ENCODE measurements at regions not wholly inside any gene's neighbourhood (a gene's known extent, or its start where the extent isn't known, plus 50 kb on each side); places are given as distances from the start of the nearest gene placed in this dataset.

DNA sequence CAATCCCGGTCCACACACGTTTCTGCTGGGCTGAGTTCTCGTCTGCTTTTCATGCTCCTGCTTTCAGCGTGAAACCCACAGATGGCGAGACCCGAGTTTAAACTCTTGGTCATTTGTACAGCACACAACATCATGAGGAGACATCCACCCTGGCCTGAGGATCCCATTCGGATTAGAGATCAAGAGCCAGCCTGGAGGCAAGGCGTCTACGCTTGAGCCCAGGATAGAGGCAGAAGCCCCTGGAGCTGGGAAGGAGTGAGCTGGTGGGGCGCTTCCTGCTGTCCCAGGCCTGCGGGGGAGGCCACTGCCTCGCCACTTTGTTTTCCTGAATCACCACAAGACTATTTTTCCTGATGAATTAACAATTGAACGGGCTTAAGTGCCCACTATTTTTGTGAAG lies 281.9 kb upstream of the IRX4 start:
- H3K27ac ChIP-seq = no peak overlapping the region
- TF ChIP-seq, protein P1, sequence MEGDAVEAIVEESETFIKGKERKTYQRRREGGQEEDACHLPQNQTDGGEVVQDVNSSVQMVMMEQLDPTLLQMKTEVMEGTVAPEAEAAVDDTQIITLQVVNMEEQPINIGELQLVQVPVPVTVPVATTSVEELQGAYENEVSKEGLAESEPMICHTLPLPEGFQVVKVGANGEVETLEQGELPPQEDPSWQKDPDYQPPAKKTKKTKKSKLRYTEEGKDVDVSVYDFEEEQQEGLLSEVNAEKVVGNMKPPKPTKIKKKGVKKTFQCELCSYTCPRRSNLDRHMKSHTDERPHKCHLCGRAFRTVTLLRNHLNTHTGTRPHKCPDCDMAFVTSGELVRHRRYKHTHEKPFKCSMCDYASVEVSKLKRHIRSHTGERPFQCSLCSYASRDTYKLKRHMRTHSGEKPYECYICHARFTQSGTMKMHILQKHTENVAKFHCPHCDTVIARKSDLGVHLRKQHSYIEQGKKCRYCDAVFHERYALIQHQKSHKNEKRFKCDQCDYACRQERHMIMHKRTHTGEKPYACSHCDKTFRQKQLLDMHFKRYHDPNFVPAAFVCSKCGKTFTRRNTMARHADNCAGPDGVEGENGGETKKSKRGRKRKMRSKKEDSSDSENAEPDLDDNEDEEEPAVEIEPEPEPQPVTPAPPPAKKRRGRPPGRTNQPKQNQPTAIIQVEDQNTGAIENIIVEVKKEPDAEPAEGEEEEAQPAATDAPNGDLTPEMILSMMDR (IDR thresholded peaks at IDR 0.05) = no peak
- no peak for TF ChIP-seq POLR2AphosphoS5 (IDR thresholded peaks at IDR 0.05)
- no peak for TF ChIP-seq POLR2A (IDR thresholded peaks at IDR 0.05)

DNA sequence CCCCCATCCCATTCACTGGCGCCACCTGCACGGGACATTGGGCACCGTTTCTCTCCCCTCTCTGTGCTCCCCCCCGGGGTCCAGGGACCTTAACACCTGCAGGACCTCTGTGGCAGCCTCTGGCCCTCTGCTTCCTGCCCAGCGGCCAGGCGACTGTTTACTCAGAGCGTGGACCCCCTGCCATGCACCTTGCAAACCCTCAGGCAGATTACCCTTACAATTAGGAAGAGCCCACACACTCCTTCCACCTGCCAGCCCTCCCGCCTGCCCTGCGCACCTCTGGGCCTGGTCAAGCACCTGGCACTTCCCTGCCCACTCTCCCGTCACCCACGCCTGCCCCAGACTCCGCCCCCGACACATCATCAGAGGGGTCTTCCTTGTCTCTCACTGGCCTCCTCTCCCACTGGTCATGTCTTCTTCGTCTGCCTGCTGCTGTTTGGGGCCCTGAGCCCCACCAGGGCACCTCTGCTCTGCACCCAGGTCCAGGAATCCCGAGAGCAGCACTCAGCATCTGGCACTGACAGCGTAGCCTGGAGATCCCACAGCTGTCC lies 281.3 kb upstream of the IRX4 start:
- Histone ChIP-seq H3K27me3 (replicated peaks; ENCODE audit: insufficient read depth) (peaks cover 5% of the 10 kb centered on the region), H3K9me3 (no peaks in the 10 kb centered on the region), H3K36me3 (no peaks in the 10 kb centered on the region), H3K27ac (no peak overlapping the region), H3K4me1 (replicated peaks) (no peaks in the 10 kb centered on the region), H3K4me3 (no peak overlapping the region)
- intact Hi-C loops (cut with DNase I) = no loop called here
- DNase-seq (ENCODE audit: low spot score) = no peak
- WGBS = 77% methylated on average over 16 of the region's 16 CpGs
- TF ChIP-seq POLR2A (IDR thresholded peaks at IDR 0.05) (no peak), POLR2AphosphoS5 (IDR thresholded peaks at IDR 0.05) (no peak)
- TF ChIP-seq, protein P1 (IDR thresholded peaks at IDR 0.05) = no peak

More for the DNA sequence above, 281.9 kb upstream of the IRX4 start:
- H3K36me3 ChIP-seq = no peaks in the 10 kb centered on the region
- no peak for DNase-seq (ENCODE audit: low spot score)
- intact Hi-C loops (cut with DNase I) = no loop called here
- no peak overlapping the region for H3K4me3 ChIP-seq
- WGBS = 73% methylated on average over 13 of the region's 13 CpGs
- peaks cover 5% of the 10 kb centered on the region for H3K27me3 ChIP-seq (replicated peaks; ENCODE audit: insufficient read depth)
- H3K4me1 ChIP-seq (replicated peaks) = no peaks in the 10 kb centered on the region
- no peaks in the 10 kb centered on the region for H3K9me3 ChIP-seq

DNA sequence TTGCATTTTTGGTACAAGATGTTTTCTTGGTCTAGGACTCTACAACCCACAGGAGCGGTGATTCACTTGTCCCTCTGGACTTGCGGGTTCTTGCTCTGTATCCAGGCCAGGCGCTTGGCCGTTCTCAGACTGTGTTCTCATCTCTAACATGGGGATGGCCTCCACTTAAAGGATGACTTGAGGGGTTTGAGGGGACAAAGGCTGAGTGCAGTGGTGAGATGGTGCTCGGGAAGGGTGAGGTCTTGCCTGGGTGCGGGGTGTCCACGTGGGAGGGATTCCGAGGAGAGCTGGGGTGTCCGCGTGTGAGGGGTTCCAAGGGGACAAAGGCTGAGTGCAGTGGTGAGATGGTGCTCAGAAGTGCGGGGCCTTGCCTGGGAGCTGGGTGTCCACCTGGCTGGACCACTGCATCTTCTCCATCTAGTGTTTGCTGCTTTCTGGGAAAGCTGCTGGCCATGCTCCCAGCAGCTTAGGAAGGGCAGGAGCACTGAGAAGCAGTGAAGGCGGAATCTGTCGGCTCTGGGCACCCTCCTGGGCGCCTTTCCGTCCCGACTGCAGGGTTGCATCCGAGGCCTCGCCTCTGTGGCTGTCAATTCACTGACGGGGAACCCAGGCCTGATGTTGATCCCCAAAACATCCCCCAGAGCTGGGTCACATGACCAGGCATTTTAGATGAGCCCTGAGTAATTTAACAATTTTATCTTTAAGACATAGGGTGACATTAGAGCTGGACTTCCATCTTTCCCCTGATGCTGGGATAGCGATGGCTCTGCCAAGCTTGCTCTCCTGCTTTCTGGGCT lies 280.5 kb upstream of the IRX4 start:
- TF ChIP-seq POLR2AphosphoS5 (IDR thresholded peaks at IDR 0.05) (no peak), POLR2A (IDR thresholded peaks at IDR 0.05) (no peak)
- TF ChIP-seq, protein P1 (IDR thresholded peaks at IDR 0.05) = no peak
- Histone ChIP-seq H3K27me3 (replicated peaks; ENCODE audit: insufficient read depth) (peaks cover 5% of the 10 kb centered on the region), H3K36me3 (no peaks in the 10 kb centered on the region), H3K27ac (no peak overlapping the region), H3K9me3 (no peaks in the 10 kb centered on the region), H3K4me3 (no peak overlapping the region), H3K4me1 (replicated peaks) (no peaks in the 10 kb centered on the region)
- no peak for DNase-seq (ENCODE audit: low spot score)
- WGBS = 90% methylated on average over 20 of the region's 20 CpGs
- intact Hi-C loops (cut with DNase I) = no loop called here

DNA sequence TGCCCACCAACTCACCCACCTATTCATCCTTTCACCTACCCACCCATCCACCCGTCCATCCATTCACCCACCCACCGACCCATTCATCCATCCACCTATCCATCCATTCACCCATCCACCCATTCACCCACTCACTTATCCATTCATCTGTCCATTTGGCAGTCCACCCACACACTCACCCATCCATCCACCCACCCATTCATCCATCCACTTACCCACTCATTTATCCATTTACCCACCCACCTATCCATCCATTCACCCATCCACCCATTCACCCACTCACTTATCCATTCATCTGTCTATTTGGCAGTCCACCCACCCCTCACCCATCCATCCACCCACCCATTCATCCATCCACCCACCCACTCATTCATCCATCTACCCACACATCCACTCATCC lies 278.1 kb upstream of the IRX4 start:
- H3K36me3 ChIP-seq = no peaks in the 10 kb centered on the region
- DNase-seq (ENCODE audit: low spot score) = no peak

More for the DNA sequence above, 278.1 kb upstream of the IRX4 start:
- no peak overlapping the region for H3K27ac ChIP-seq
- no peaks in the 10 kb centered on the region for H3K27me3 ChIP-seq (replicated peaks; ENCODE audit: insufficient read depth)
- H3K9me3 ChIP-seq = no peaks in the 10 kb centered on the region
- TF ChIP-seq POLR2AphosphoS5 (IDR thresholded peaks at IDR 0.05) (no peak), POLR2A (IDR thresholded peaks at IDR 0.05) (no peak)
- TF ChIP-seq, protein P1 (IDR thresholded peaks at IDR 0.05) = no peak
- intact Hi-C loops (cut with DNase I) = no loop called here
- H3K4me1 ChIP-seq (replicated peaks) = no peaks in the 10 kb centered on the region
- H3K4me3 ChIP-seq = no peak overlapping the region
- 98% methylated on average over 2 of the region's 2 CpGs for WGBS
